DOHH2 (cell line): ENCODE measurements at regions not wholly inside any gene's neighbourhood (a gene's known extent, or its start where the extent isn't known, plus 50 kb on each side); places are given as distances from the start of the nearest gene placed in this dataset.

Experiments used
- CTCF ChIP-seq: fragments of 200-600 bp; sonication (generic); IDR thresholded peaks from one replicate; pipeline ENCODE4 v1.5.1; 2014; ENCODE audit warnings: antibody characterized with exemption, mild to moderate bottlenecking, low read depth, low read length; ENCODE audit not compliant: poor library complexity, severe bottlenecking
- EZH2phosphoT487 ChIP-seq: fragments of 200-600 bp; sonication (generic); IDR thresholded peaks from 2 replicates; pipeline ENCODE4 v1.6.1; 2017; ENCODE audit warnings: borderline replicate concordance, mild to moderate bottlenecking, antibody characterized with exemption, low read length, moderate library complexity, mixed read lengths

- TF ChIP-seq CTCF (no peak), EZH2phosphoT487 (no peak)
Observed at GRCh38 chrX:120774606-120775005, 101.1 kb downstream of the CT47B1 start.
